ENCODE measurements at regions not wholly inside any gene's neighbourhood (a gene's known extent, or its start where the extent isn't known, plus 50 kb on each side); places are given as distances from the start of the nearest gene placed in this dataset.

DNA sequence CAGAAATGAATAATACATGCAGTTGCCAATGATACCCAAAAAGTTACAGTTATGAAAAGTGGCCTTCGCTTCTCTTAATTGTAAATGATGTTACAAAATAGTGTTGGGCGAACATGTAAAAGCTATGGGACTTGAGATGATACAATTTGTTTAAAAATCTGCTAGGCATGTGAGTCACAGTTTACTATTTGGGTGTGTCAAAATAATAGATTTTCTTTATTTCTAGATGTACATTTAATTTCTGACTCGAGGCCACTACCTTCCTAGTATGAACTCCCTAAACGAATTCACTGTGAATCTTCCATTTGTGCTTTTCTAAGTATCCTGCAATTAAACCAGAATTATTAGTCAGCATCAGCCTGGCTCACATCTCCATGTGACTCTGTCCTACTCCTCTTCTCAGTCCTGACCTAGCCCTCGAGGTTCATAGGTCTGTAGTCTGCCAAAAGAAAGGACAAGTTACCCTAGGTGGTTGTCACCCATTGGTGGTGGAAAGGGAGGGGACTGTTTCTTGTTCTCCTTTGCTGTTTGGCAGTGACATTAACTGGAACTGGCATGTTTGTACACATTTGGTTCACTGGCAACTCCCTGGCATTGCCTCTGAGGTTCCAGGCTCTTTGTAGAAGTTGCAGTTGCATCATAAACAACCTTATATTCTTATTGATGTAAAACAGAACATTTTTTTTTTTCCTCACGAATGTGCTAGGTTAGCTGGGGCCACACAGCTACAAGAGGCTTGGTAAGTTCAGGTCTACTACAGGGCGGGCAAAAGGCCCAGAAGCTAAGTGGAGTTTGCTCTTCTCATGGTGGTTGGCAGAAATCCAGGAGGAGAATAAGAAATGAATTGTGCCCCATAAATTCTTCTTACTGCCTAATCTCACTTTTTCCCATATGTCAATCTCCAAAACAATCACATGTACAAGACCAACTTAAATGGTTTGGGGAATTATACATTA lies 746.5 kb upstream of the ADAMTS5 start:
- TF ChIP-seq CTCF (IDR thresholded peaks at IDR 0.05) (no peak), EZH2 (IDR thresholded peaks at IDR 0.05; ENCODE audit: borderline replicate concordance, insufficient read depth, low read depth, low read length, poor library complexity, severe bottlenecking) (no peak)
